ENCODE measurements at regions not wholly inside any gene's neighbourhood (a gene's known extent, or its start where the extent isn't known, plus 50 kb on each side); places are given as distances from the start of the nearest gene placed in this dataset.
A peak's percentile ranks its signal among the peaks of the same experiment; 100 is the strongest.

- Histone ChIP-seq H4K8ac (replicated peaks; ENCODE audit: insufficient read length, low read depth, low read length) (no peak overlapping the region), H2BK20ac (ENCODE audit: low read depth, low read length, poor library complexity, severe bottlenecking) (no peak overlapping the region), H3K18ac (ENCODE audit: insufficient read length, low read depth, low read length) (no peak overlapping the region), H3K4ac (ENCODE audit: low read depth, low read length) (no peak overlapping the region), H3K23ac (ENCODE audit: insufficient read length, low read depth, low read length) (no peak overlapping the region), H3K27ac (ENCODE audit: insufficient read length, low read depth, low read length) (no peak overlapping the region), H2BK15ac (ENCODE audit: low read depth, low read length) (no peak overlapping the region), H3K14ac (ENCODE audit: insufficient read depth, low read length) (no peak overlapping the region), H4K5ac (ENCODE audit: insufficient read length, low read depth, low read length) (no peak overlapping the region), H3T11ph (ENCODE audit: low read length) (no peak overlapping the region), H2BK5ac (ENCODE audit: insufficient read length, low read length) (no peak overlapping the region), H3K56ac (ENCODE audit: insufficient read length, low read depth, low read length) (no peak overlapping the region), H4K91ac (ENCODE audit: insufficient read length, low read depth, low read length) (no peak overlapping the region), H3K79me2 (ENCODE audit: insufficient read depth, low read length) (no peaks in the 10 kb centered on the region), H3K79me1 (ENCODE audit: insufficient read depth, low read depth, low read length, poor library complexity, severe bottlenecking) (no peaks in the 10 kb centered on the region), H2AK5ac (ENCODE audit: insufficient read length, low read length) (no peak overlapping the region), H4K20me1 (ENCODE audit: control insufficient read depth, insufficient read depth, insufficient read length) (no peaks in the 10 kb centered on the region), H3K4me1 (ENCODE audit: insufficient read depth, low read length) (no peaks in the 10 kb centered on the region), H3K9ac (ENCODE audit: extremely low read depth, insufficient read length, low read length) (no peak overlapping the region), H3K4me2 (ENCODE audit: insufficient read depth, insufficient read length, low read length) (no peak overlapping the region), H2AFZ (ENCODE audit: low read length) (no peak overlapping the region), H3K23me2 (ENCODE audit: insufficient read length, low read depth, low read length, poor library complexity, severe bottlenecking) (no peaks in the 10 kb centered on the region), H2BK12ac (ENCODE audit: insufficient read length, low read depth, low read length) (no peak overlapping the region), H3K27me3 (ENCODE audit: insufficient read depth, low read length) (no peaks in the 10 kb centered on the region), H3K9me3 (ENCODE audit: control insufficient read depth, low read depth, low read length) (no peaks in the 10 kb centered on the region), H2BK120ac (ENCODE audit: low read depth, low read length, poor library complexity, severe bottlenecking) (no peak overlapping the region)
- WGBS (ENCODE audit: extremely low coverage, insufficient read length, low lambda C conversion rate) = no CpG with 5 or more reads among the region's 9 CpGs
- H3K27ac Mint-ChIP-seq = 0 out of 7 replicates have a peak overlapping the region, but pooled peaks of 1 of the 3 experiments have one; percentile 9
- H3K36me3 Mint-ChIP-seq (ENCODE audit: insufficient read depth in 1 of 3, low read depth in 3 of 3) = peaks cover 0 to 8% (median 5%) of the 10 kb centered on the region in 3 experiments; a peak in 4 of 7 replicates
- H3K4me3 Mint-ChIP-seq = no peak overlapping the region
- H3K4me1 Mint-ChIP-seq = peaks cover 18 to 23% of the 10 kb centered on the region in 2 experiments
- peaks cover 2% of the 10 kb centered on the region for H3K27me3 Mint-ChIP-seq (ENCODE audit: low read depth)
- DNase-seq = no peak
- H3K9me3 Mint-ChIP-seq = peaks cover 3 to 5% of the 10 kb centered on the region in 2 experiments
- no peak for TF ChIP-seq CTCF (conservative IDR thresholded peaks at IDR 0.05)
These were observed 89.6 kb upstream of the TLE3 start for GRCh38 chr15:70187331-70187730.
